IMR-90 (cell line): ENCODE measurements at regions not wholly inside any gene's neighbourhood (a gene's known extent, or its start where the extent isn't known, plus 50 kb on each side); places are given as distances from the start of the nearest gene placed in this dataset.

ENCODE experiments used
- CEBPB ChIP-seq: IDR thresholded peaks from 2 replicates; pipeline ENCODE4 v1.6.1; 2012; ENCODE audit warnings: low read depth, low read length, improper control_type of control experiment
- FOS ChIP-seq: fragments of 150-350 bp; IDR thresholded peaks from 2 replicates; pipeline ENCODE4 v1.6.1; 2016; ENCODE audit warnings: low read depth, low read length
- MAZ ChIP-seq: IDR thresholded peaks from 2 replicates; pipeline ENCODE4 v1.6.1; 2012; ENCODE audit warnings: low read depth, mild to moderate bottlenecking, low read length, improper control_type of control experiment, moderate library complexity, borderline replicate concordance
- MXI1 ChIP-seq: IDR thresholded peaks from 2 replicates; pipeline ENCODE4 v1.6.1; 2012; ENCODE audit warnings: low read depth, mild to moderate bottlenecking, low read length, moderate library complexity, borderline replicate concordance
- POLR2A ChIP-seq: IDR thresholded peaks from 2 replicates; pipeline ENCODE4 v1.6.1; 2012; ENCODE audit warnings: mild to moderate bottlenecking, low read depth, low read length
- RAD21 ChIP-seq: IDR thresholded peaks from 2 replicates; pipeline ENCODE4 v1.6.1; 2012; ENCODE audit warnings: low read length, improper control_type of control experiment
- RFX5 ChIP-seq: IDR thresholded peaks from 2 replicates; pipeline ENCODE4 v1.8.0; 2012; ENCODE audit warnings: low read depth, mild to moderate bottlenecking, low read length, moderate library complexity
- SMC3 ChIP-seq: fragments of 150-350 bp; IDR thresholded peaks from 2 replicates; pipeline ENCODE4 v1.6.1; 2016; ENCODE audit warnings: low read depth, mild to moderate bottlenecking, antibody characterized with exemption, low read length, moderate library complexity
- TF ChIP-seq, protein P1 (sequence below): fragments of 150-350 bp; IDR thresholded peaks from 2 replicates; pipeline ENCODE4 v1.6.1; 2017; ENCODE audit warnings: mild to moderate bottlenecking, antibody characterized with exemption, low read length, low read depth
- TF ChIP-seq, protein P2 (sequence below): conservative IDR thresholded peaks from 2 replicates; pipeline ENCODE4 v1.5.1; 2012; ENCODE audit warnings: mild to moderate bottlenecking, low read depth, low read length, improper control_type of control experiment

DNA sequence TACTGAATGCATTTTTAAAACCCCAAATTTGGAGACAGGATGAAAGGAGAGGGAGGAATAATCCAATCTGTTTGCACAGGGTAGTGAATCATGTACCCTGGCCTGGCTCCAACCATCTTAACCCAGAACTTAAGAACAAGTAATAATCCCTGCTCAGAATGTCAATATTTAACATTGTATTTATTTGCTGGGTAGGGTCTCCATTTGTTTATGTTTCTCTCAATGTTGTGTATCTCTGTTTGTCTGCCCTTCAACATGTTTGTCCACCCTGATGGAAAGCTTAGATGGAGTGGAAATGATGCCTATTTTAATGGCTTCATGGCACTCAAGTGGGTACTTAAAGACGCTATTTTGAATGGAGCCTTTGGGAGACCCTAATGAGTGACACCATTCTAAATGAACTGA lies 54.4 kb upstream of the CDC42BPA start:
- no peak for TF ChIP-seq POLR2A
- TF ChIP-seq, protein P1, sequence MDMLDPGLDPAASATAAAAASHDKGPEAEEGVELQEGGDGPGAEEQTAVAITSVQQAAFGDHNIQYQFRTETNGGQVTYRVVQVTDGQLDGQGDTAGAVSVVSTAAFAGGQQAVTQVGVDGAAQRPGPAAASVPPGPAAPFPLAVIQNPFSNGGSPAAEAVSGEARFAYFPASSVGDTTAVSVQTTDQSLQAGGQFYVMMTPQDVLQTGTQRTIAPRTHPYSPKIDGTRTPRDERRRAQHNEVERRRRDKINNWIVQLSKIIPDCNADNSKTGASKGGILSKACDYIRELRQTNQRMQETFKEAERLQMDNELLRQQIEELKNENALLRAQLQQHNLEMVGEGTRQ, result no peak
- TF ChIP-seq, protein P2, sequence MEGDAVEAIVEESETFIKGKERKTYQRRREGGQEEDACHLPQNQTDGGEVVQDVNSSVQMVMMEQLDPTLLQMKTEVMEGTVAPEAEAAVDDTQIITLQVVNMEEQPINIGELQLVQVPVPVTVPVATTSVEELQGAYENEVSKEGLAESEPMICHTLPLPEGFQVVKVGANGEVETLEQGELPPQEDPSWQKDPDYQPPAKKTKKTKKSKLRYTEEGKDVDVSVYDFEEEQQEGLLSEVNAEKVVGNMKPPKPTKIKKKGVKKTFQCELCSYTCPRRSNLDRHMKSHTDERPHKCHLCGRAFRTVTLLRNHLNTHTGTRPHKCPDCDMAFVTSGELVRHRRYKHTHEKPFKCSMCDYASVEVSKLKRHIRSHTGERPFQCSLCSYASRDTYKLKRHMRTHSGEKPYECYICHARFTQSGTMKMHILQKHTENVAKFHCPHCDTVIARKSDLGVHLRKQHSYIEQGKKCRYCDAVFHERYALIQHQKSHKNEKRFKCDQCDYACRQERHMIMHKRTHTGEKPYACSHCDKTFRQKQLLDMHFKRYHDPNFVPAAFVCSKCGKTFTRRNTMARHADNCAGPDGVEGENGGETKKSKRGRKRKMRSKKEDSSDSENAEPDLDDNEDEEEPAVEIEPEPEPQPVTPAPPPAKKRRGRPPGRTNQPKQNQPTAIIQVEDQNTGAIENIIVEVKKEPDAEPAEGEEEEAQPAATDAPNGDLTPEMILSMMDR, result no peak
- no peak for TF ChIP-seq RAD21
- TF ChIP-seq MAZ, result no peak
- TF ChIP-seq RFX5, result no peak
- no peak for TF ChIP-seq CEBPB
- no peak for TF ChIP-seq MXI1
- TF ChIP-seq SMC3, result no peak
- TF ChIP-seq FOS, result no peak
